HT-29 (cell line): ENCODE measurements at regions not wholly inside any gene's neighbourhood (a gene's known extent, or its start where the extent isn't known, plus 50 kb on each side); places are given as distances from the start of the nearest gene placed in this dataset.
A peak's percentile ranks its signal among the peaks of the same experiment; 100 is the strongest.

ENCODE experiments used
- DNase-seq: peaks from one replicate; pipeline ENCODE4 v3.0.0-alpha.2; 2015; ENCODE audit warnings: low spot score

DNA sequence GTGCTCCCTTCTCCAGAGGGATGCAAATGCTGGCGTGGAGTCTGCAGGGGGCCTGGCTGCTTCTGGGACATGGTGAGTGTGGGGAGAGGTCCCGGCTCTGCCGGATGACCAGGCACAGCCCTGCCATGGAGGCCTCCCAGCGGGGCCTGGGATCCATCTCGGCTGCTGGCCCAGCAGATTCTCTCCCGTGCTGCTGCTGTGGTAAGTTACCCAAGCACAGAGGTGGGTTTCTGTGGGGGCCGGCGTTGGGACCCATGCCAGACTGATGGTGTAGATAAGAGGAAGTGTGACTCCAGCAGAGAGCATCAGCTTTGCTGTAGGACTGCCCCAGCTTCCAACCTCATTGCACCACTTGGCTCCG is 147.5 kb upstream of the B3GAT1 start:
- no peak for DNase-seq

DNA sequence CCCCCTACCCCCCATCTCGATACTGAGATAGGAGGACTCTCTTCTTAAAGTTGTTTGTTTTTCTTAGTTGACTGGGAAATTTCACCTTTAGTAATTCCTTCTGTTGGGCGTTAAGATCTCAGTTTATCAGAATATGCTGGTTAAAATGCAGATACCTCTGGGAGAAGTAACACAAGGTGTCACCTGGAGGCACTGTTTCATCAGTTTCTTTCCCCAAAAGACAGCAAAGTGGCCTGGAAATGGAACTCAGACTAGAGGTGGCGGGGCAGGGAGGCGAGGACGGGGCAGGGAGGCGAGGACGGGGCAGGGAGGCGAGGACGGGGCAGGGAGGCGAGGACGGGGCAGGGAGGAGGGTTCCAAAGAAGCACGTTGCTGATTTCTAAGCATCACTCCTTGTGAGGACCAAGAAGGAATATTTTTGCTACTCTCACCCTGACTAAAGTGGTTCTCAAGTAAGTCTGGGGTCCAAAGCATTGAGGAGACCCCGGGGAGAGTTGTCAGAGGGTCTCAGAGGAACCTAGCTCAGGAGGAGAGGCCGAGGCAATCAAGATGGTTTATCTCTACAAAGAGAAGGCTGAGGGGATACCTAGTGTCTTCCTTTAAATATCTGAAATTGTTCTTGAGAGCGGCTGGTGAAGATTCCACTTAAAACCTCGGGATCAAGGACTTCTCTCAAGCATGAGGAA is 147.0 kb upstream of the B3GAT1 start:
- no peak for DNase-seq

DNA sequence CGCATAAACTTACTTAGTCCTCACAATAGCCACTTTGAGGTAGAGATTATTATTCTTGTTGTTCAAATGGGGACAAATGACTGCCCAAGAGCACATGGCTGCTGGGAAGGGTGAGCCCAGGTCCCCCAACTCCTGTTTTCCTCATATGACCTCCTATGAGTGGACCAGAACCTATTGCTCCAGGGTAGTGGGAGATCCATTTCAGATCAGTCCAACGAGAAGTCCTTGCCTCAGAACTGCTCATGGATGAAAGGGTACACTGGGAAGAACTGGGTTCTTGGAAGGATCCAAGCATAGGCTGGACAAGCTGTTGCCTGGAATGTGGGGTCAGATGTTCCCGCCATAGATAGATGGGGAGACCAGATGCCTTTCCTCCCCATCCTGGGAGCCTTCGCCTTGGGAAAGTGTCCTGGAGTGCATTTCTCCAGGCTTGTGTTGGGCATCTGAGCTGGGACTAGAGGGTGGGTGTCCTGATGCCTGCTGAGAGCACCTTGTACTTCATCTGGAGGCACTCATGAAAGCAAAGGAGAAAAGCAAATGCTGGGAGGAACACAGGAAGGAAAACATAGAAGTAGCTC is 146.3 kb upstream of the B3GAT1 start:
- no peak for DNase-seq

DNA sequence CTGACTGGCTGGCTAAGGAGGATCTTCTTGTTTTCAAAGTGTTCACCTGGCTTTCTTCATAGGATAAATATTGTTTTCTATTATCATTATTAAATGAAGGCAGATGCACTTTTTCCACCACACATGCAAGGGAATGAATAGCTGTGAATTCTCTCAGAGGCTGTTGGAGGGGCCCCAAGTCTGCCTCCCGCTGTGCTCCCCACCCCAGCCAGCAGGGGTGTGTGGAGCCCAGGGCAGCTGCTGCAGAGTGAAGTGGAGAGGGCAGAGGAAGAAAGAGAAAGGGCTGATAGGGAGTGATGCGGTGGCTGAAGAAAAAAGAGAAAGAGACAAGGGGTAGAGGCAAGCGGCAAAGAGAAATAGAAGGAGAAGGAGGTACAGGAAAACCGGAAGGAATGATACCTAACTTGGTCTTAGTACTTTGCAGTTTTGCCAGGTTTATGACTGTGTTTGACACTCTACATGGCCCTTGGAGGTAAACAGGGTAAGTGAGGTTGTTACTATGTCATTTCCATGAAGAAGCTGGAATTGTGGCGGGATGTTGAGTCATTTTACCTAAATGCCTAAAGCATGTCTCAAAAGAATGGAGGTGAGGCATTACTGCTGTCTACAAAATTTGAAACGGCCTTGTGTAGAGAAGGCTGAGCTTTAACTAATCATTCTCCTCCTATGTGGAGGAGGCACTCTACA is 145.7 kb upstream of the B3GAT1 start:
- DNase-seq, result no peak

DNA sequence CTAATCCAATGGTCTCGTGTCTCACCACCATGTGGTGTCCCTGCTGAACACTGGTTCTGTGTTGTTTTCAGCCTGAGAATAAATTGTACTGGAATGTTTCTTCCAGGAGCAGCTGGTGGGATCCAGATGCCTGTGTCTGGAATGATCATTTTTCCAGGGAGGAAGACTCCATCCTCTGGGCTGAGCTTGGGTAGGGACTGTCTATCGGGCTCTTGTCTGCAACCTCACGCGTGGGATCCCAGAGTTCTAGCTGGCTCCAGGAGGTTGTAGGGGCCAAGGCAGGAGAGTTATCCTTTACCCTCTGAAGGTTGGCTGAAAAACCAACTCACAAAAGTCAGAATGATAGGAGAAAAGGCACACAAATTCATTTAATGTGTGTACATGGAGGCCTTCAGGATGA is 144.1 kb upstream of the B3GAT1 start:
- DNase-seq, result no peak

DNA sequence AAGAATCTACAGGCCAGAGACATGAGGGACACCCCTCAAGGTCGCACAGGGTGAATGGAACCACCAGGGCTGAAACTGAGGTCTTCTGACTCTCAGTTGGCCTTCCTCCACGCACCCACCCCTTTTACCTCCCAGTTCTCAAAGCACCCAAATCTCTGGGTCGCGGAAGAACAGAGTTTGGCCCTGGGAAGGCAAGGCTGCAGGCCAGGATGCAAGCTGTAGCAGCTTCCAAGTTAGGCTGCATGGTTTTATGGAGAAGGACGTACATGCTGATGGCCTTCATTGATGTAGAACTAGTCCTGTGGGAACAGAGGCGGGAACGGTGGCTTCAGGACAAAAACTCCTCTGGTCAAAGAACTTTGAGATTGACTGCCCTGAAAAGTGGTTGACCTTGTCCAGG is 143.5 kb upstream of the B3GAT1 start:
- DNase-seq, result no peak

DNA sequence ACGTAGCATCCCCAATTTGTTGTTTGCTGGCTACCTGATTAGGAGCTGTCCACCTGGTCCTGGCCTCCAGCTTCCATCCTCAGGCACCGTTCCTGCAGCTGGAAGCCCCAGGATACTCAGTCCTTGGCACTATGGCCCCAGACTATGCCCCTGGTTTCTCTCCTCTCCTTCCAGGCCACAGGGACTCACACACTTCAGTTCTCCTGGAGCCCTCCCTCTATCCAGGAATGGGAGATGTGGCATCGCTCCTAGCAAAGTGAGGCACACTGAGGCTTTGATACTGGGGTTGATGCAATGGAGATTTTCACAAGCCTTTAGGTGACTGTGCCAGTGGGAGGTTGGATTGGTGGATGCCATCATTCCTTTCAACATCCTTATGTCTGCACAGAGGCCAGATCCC is 142.8 kb upstream of the B3GAT1 start:
- no peak for DNase-seq

DNA sequence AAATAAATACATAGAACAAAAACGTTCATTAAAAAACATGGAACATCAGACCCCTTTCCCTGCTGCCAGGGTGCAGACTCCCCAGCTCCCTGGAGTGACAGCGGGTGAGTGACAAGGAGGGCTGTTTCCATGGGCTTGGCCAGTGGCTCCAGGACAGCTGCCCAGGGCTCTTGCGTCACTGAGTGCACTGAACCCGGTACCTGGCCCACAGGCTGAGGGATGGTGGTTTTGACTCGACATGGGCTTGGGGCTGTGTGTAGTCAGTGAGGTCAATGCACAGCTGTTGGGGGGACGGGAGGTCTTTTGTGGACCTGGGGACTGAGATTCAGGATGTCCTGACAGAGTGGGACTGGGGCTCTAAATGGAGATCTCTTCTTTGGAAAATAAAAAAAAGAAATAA is 142.1 kb upstream of the B3GAT1 start:
- no peak for DNase-seq

DNA sequence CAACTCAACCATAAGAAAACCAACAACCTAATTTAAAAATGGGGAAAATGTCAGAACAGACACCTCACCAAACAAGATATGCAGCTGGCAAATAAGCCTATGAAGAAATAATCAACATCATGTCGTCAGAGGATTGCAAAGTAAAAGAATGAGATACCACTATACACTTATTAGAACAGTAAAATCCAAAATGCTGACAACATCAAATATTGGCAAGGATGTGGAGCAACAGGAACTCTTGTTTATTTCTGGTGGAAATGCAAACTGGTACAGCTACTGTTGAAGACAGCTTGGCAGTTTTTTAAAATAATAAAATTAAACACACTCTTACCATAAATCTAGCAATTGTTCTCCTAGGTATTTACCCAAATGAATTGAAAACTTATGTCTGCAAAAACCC is 140.7 kb upstream of the B3GAT1 start:
- DNase-seq, result no peak

DNA sequence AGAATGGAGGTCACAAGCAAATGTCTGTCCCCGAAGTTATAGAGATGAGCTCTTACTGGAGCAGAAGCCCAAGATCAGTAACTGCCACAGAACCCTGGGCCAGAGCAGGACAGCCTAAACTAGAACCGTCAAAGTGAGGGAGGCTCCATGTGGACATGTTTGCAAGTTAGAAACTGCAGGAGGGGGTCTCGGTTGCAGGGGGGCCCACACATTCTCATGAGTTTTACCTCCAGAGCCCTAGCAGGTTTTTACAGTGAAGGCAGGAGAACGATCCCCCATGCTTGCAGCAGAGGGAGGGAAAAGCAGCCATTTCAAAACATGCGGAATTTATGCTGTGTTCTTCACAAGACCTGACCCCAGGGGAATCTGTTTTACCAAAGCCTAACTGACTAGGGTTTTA is 133.5 kb upstream of the B3GAT1 start:
- DNase-seq, result no peak

DNA sequence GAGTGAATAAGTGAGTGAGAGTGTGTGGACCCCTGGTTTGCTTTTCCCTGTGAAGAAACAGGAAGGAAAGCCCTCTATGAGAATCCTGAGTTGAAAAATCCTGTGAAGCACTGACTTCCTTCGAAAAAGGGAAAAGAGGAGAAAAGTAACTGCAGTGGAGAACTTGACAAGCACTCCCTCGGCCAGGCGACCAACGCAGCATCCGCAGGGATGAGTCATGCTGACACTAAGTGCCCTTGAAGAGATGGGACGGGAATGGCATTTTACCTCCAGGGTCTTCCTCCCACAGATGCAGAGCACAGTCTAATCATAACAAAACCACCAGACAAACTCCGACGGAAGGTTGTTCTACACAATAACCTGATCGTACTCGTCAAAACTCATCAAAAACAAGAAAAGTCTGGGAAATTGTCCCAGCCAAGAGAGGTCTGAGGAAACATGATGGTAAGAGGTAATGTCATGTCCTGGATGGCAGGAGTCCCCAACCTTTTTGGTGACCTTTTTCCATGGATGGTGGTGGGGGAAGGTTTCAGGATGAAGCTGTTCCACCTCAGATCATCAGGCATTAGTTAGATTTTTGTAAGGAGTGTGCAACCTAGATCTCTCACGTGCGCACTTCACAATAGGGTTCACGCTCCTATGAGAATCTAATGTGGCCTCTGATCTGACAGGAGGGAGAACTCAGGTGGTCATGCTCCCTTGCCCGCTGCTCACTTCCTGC is 132.2 kb upstream of the B3GAT1 start:
- no peak for DNase-seq

DNA sequence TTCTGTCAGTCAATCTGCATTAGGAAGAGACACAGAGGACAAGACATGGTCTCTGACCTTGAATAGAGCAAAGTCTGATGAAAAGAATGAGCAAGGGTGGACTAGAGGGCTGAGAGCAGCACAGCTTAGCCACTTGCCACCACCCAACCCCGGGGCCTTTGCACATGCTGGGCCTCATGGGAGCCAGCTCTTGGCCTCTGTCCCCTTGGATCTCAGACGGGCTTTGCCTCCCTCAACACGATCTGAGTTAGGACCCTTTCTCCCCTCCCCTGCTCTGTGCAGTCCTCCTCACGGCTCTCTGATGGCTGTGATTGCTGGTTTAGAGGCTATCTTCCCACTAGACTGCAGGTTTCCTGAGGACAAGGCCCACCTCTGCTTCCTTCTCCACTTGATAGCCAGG is 131.6 kb upstream of the B3GAT1 start:
- DNase-seq, result no peak

DNA sequence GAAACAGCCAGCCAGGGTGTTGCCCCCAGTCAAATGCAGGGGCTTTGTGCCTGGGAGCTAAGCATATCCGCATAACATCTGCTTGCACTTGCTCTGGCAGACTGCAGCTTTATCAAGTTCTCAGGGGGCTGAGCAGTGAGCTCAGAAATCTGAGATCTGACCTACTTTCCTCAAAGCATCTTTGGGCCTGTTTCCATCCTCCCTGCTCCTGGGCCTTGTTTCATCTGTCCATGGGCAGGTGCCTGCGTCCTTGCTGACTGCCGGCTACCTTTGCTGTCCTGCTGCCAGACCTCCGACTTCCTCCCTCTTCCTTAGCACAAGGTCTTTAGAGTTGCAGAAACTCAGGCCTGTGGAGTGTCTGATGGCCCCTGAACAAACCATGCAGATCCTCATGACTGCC is 131.2 kb upstream of the B3GAT1 start:
- DNase-seq, result no peak

DNA sequence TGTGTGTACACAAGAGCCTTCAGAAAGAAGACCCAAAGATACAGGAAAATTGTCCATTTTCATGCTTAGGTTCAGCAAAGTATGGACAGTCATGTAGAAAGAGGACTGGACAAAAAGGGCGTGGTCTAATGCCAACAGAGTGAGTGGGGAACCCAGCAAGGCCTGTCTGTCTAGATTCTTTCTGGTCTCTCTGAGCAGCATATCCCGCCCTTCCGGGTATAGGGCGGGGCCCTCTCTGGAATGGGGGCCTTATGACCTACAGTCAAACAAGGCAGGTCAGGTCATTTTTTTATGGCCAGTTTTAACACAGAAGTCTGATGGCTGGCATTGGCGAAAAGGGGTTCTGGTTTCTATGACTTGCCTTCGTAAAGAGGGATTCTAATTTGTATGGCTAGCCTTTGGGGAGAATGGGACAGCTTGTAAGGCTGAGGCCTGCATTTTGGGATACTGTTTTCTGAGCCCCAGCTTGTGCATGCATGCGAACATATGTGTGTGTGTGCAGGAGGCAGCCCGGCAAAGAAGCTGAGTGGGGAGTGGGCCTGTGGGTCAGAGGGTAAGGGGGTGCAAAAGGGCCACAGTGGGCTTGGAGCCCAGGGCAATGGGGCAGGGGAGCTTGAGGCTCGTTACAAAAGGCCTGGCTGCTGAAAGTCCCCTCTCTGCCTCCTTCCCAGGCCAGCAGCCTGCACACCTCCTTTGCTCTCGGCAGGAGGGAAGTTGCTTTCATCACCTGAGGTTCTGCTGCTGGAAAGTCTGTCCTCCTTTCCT is 130.5 kb upstream of the B3GAT1 start:
- DNase-seq, result peak; percentile 91

DNA sequence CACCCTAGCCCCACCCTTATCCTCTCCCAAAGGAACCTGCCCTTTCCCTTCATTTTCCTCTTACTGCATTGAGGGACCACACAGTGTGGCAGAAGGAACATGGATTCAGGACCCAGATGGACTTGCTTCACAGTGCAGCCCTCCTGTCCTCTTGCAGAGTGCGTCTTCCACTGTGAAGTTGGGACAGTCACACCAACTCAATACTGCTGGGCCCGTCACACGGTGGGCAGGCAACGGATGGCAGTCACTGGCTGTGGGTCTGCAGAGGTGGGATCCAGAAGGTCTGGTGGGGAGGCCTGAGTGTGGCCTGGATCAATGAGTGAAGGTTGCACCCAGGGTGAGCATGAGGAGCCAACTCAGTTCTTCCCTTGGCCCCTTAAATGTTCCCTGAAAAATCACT is 129.9 kb upstream of the B3GAT1 start:
- DNase-seq, result no peak

DNA sequence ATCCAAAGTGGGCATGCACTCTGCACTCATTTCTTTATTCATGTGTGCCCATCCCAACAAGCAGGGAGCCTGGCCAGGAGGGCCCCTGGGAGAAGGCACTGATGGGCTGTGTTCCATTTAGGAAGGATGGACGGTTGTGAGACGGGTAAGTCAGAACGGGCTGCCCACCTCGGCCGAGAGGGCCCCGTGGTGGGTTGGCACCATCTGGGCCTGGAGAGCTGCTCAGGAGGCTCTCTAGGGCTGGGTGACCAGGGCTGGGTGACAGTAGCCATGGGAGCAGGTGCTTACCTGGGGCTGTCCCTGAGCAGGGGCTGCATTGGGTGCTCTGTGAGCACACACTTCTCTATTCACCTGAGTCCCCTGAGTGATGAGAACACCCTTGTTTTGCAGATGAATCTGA is 129.3 kb upstream of the B3GAT1 start:
- no peak for DNase-seq

DNA sequence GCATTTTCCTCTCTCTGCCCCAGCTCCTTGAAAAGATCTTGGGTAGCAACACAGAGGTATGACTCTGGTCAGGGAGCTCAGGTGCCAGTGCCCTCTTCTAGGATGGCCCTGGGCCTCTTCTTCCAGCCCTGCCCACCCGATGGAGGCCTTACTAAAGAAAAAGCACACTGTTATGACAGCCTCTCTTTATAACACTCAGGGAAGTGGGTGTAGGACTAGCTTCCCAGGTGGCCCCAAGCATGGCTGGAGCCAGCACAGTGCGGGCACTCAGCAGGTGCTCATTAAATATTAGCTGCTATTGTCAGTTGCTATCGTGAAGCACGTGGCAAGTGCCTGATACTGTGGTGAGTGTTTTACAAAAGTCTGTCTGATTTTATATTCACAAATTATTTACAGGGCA is 127.2 kb upstream of the B3GAT1 start:
- DNase-seq, result no peak

DNA sequence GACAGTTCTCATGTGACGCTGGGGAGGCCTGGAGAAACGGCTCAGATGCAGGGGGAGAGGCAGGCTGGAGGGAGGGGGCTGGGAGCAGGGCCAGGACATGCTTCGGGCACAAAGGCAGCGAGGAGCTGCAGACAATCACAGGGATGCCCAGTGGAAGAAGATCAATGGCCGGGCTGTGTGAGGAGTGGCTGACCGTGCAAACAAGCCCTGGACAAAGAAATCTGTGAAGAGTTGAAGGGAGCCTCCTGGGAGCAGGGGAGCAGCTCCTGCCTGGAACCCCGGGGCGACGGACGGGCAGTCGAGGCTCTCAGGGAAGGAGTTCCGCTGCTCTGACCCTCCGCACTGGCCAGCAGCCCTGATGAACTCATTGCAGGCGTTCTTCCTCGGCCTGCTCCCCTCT is 126.7 kb upstream of the B3GAT1 start:
- no peak for DNase-seq

DNA sequence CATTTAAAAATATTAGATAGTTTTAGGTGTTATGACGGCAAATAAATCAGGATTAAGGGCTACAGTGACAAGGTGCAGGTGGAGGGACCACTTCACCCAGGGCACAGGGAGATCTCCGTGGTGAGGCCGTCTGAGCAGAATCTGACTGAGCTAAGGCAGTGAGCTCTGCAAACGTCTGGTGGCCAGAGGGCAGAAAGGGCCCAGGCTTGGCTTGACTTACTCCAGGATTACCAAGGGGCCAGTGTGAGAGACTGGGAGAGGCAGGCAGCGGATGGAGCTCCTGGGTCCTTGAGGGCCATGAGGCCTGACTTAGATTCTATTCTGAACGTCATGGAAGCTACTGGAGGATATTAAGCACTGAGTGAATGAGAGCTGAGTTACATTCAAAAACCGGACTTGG is 125.9 kb upstream of the B3GAT1 start:
- DNase-seq, result no peak

DNA sequence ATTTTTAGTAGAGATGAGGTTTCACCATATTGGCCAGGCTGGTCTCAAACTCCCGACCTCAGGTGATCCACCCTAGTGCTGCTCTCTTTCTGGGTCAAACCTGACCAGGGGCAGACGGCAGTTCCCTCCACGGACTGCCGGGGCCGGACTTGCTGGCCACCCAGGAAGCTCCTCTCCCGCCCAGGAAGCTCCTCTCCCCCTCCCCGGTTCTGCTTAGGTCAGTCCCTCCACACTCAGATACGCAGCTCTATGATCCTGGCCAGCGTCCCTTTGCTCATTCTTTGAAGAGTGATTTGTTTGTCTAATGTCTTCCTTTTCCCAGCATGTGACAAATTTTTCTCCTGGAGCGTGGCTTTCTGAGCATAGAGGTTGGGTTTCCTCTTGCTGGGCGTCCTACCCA is 125.3 kb upstream of the B3GAT1 start:
- no peak for DNase-seq

DNA sequence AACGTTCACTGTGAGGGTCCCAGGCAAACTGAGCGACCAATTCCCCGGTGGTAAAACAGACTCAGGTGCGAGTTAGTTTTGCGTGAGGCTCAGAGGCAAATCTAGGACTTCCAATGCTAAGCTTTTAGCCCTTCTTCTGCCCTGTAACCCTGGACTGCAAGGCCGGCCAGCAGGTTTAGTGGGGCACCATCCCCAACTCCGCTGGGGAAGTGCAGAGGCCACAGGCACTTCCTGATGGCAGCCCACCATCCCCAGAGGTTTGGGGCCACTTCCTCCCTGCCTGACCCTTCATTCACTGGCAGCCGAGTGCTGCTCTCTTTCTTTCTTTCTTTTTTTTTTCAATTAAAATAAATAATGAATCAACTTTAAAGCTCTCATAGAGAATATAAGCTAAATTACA is 124.6 kb upstream of the B3GAT1 start:
- no peak for DNase-seq

DNA sequence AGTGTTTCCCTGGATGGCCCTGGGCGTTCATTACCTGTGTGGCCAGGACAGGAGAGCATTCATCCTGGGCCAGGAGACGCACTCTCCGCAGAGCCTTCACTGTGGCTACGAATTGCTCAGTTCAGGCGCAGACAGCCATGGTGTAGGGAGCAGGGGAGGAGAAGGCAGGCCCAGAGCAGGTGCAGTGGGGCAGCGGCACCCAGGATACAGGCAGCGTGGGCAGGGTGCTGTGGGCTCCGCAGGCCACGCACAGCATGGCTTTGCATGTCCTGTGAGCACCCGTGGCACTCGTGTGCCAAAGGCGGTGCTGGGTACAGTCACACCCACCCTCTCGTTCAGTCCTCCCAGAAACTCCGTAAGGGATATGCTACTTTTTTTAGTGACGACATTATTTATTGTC is 124.2 kb upstream of the B3GAT1 start:
- DNase-seq, result no peak
